ENCODE measurements at regions not wholly inside any gene's neighbourhood (a gene's known extent, or its start where the extent isn't known, plus 50 kb on each side); places are given as distances from the start of the nearest gene placed in this dataset.

DNA sequence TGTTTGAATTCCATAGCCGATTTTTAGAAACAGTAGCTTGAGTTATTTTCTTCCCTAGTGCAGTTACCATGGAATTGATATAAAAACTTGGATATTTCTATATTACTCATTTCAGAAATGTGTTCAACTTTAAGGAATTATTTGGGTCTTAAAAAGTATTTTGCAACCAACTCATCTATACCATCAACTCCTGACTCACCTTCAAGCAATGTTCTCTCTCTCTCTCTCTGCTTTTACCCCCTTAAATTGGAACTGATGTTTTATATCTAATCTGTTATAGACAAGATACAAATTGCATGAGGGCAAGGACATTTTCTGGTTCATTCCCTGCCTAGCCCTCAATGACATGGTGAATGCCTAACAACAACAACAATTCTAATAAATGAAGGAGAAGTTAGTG is 214.7 kb upstream of the NRIP1 start:
- no peaks in the 10 kb centered on the region for H3K27me3 ChIP-seq
- intact Hi-C loops (cut with DNase I) = no loop called here
- peaks cover 0 to 17% (median 3%) of the 10 kb centered on the region in 4 donors for H3K4me1 ChIP-seq
- H3K4me3 ChIP-seq = no peak overlapping the region
- DNase-seq = no peak
- H3K36me3 ChIP-seq = no peaks in the 10 kb centered on the region
- no peak overlapping the region for H3K27ac ChIP-seq
- no peaks in the 10 kb centered on the region for H3K9me3 ChIP-seq
- WGBS, 2 donors = 92 to 95% methylated on average over 1 of the region's 1 CpG
- TF ChIP-seq POLR2A (IDR thresholded peaks at IDR 0.05) = no peak
- no peak for TF ChIP-seq POLR2AphosphoS5 (IDR thresholded peaks at IDR 0.05)
- TF ChIP-seq, protein P1, sequence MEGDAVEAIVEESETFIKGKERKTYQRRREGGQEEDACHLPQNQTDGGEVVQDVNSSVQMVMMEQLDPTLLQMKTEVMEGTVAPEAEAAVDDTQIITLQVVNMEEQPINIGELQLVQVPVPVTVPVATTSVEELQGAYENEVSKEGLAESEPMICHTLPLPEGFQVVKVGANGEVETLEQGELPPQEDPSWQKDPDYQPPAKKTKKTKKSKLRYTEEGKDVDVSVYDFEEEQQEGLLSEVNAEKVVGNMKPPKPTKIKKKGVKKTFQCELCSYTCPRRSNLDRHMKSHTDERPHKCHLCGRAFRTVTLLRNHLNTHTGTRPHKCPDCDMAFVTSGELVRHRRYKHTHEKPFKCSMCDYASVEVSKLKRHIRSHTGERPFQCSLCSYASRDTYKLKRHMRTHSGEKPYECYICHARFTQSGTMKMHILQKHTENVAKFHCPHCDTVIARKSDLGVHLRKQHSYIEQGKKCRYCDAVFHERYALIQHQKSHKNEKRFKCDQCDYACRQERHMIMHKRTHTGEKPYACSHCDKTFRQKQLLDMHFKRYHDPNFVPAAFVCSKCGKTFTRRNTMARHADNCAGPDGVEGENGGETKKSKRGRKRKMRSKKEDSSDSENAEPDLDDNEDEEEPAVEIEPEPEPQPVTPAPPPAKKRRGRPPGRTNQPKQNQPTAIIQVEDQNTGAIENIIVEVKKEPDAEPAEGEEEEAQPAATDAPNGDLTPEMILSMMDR (IDR thresholded peaks at IDR 0.05) = no peak
- TF ChIP-seq EP300 (IDR thresholded peaks at IDR 0.05) = no peak

DNA sequence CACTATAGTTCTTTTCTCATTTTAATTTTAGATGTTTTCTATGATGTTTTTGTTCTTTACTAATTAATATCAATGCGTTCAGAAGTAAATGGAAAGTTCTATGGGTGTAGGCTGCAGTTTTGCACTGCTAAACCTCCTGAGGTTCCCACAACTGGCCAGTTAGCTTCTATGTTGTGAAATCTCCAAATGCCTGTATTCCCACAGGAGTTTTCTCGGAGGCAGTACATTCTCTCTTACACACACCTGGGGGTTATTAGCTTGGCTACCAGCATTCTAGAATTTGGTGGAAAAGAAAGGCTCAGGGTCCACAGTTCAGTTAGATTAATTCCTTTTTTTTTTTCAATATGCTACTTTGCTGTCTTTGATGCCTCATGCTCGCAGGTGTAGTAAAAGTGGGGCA is 216.9 kb upstream of the NRIP1 start:
- H3K36me3 ChIP-seq = no peaks in the 10 kb centered on the region
- H3K4me1 ChIP-seq = peaks cover 0 to 10% (median 3%) of the 10 kb centered on the region in 4 donors
- H3K9me3 ChIP-seq = no peaks in the 10 kb centered on the region
- DNase-seq = no peak
- WGBS, 2 donors = 93 to 97% methylated on average over 3 of the region's 3 CpGs
- H3K27me3 ChIP-seq = no peaks in the 10 kb centered on the region
- intact Hi-C loops (cut with DNase I) = no loop called here
- H3K4me3 ChIP-seq = no peak overlapping the region
- H3K27ac ChIP-seq = no peak overlapping the region
- TF ChIP-seq POLR2A (IDR thresholded peaks at IDR 0.05) (no peak), EP300 (IDR thresholded peaks at IDR 0.05) (no peak), POLR2AphosphoS5 (IDR thresholded peaks at IDR 0.05) (no peak)
- TF ChIP-seq, protein P1 (IDR thresholded peaks at IDR 0.05) = no peak

DNA sequence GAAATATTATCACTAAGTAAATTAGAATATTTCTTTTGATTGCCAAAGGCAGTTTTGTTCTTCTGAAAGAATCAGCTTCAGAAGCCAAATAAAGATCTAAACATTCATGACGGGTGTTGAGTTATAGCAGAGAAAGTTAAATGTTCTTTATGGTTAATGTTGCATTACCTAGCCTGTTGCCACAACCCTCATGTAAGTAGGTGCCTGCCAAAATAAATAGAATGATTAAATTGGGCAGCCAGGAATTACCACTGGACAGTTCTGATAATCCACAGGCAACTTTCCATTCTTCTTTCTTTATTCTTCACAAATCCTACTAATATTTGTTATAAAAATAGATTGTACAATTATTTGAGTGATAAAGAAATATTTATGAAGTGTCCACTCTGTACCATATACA is 217.9 kb upstream of the NRIP1 start:
- no peak overlapping the region for H3K27ac ChIP-seq

DNA sequence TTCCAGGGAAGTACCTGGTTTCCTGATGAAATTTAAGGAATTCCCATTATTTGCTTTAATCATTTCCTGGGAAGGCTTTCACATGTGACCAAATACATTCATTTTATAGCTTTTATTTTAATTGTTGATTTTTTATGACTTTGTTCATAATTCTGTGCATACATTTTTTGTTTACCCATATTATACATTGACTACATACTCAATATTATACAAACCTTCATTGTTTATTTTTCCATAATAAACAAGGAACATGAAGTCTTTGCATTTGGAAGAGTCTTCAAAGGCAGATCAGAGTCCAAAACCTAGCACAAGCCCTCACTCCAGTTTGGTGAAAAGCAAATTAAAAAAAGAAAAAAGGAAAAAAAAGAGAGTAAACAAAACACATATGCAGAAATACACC is 218.3 kb upstream of the NRIP1 start:
- no peak for DNase-seq
- H3K9me3 ChIP-seq = no peaks in the 10 kb centered on the region
- no peak overlapping the region for H3K4me3 ChIP-seq
- no peaks in the 10 kb centered on the region for H3K36me3 ChIP-seq
- H3K27ac ChIP-seq = no peak overlapping the region
- TF ChIP-seq EP300 (IDR thresholded peaks at IDR 0.05) (no peak), POLR2A (IDR thresholded peaks at IDR 0.05) (no peak), POLR2AphosphoS5 (IDR thresholded peaks at IDR 0.05) (no peak)
- TF ChIP-seq, protein P1 (IDR thresholded peaks at IDR 0.05) = no peak
- peaks cover 0 to 10% (median 3%) of the 10 kb centered on the region in 4 donors for H3K4me1 ChIP-seq
- intact Hi-C loops (cut with DNase I) = no loop called here
- H3K27me3 ChIP-seq = no peaks in the 10 kb centered on the region

More for the DNA sequence above, 217.9 kb upstream of the NRIP1 start:
- Histone ChIP-seq H3K4me3 (no peak overlapping the region), H3K4me1 (peaks cover 0 to 10% (median 3%) of the 10 kb centered on the region in 4 donors), H3K9me3 (no peaks in the 10 kb centered on the region), H3K36me3 (no peaks in the 10 kb centered on the region), H3K27me3 (no peaks in the 10 kb centered on the region)
- no peak for DNase-seq
- intact Hi-C loops (cut with DNase I) = no loop called here
- TF ChIP-seq, protein P1 (IDR thresholded peaks at IDR 0.05) = no peak
- TF ChIP-seq POLR2A (IDR thresholded peaks at IDR 0.05) (no peak), EP300 (IDR thresholded peaks at IDR 0.05) (no peak), POLR2AphosphoS5 (IDR thresholded peaks at IDR 0.05) (no peak)
- 55 to 87% methylated on average over 1 of the region's 1 CpG for WGBS, 2 donors

DNA sequence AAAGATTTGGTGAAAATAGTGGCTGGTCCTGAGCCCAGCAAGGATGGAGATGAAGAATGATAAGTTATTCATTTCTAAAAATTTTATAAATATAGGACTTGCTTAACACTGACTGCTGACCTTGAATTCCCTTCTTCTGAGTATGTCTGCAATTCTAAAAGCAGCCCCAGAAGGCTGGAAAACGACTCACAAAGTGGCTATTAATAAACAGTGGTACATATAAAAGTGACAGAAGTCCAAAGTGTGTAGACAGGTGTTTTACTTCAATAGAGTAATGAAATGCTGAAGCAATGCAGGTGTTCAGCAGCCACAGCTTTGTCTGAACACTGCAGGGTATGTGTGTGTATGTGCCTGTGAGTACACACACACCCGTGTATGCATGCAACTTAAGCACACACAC is 219.0 kb upstream of the NRIP1 start:
- Histone ChIP-seq H3K9me3 (no peaks in the 10 kb centered on the region), H3K36me3 (no peaks in the 10 kb centered on the region), H3K27ac (no peak overlapping the region), H3K4me3 (no peak overlapping the region), H3K27me3 (no peaks in the 10 kb centered on the region), H3K4me1 (peaks cover 0 to 10% (median 3%) of the 10 kb centered on the region in 4 donors)
- WGBS, 2 donors = 28 to 55% methylated on average over 2 of the region's 2 CpGs
- DNase-seq = no peak
- TF ChIP-seq POLR2AphosphoS5 (IDR thresholded peaks at IDR 0.05) (peak in 3 of 4 donors; percentile 7 to 23 (median 23)), POLR2A (IDR thresholded peaks at IDR 0.05) (no peak)
- intact Hi-C loops (cut with DNase I) = no loop called here
